ENCODE measurements at regions not wholly inside any gene's neighbourhood (a gene's known extent, or its start where the extent isn't known, plus 50 kb on each side); places are given as distances from the start of the nearest gene placed in this dataset.

GRCh38 chr12:127962303-127962702 is 304.7 kb upstream of the TMEM132C start:
- no peak overlapping the region for H3K9ac ChIP-seq (ENCODE audit: insufficient read depth in 1 of 2, low read length in 2 of 2)
- no peak for TF ChIP-seq CTCF (IDR thresholded peaks at IDR 0.05; ENCODE audit: control extremely low read depth, extremely low read depth)
- peaks cover 0 to 6% (median 1%) of the 10 kb centered on the region in 4 donors for H3K9me3 ChIP-seq (ENCODE audit: control insufficient read depth in 4 of 4, insufficient read depth in 3 of 4, low read length in 3 of 4)
- ATAC-seq (ENCODE audit: insufficient read depth, low FRiP score): no peak
- DNase-seq: no peak
- 62 to 68% methylated on average over 5 of the region's 5 CpGs for WGBS, 2 donors
- H3K27me3 ChIP-seq (ENCODE audit: control insufficient read depth in 3 of 3, insufficient read depth in 3 of 3, low read length in 2 of 3): no peaks in the 10 kb centered on the region
- H3K27ac ChIP-seq (ENCODE audit: low read depth in 1 of 2, low read length in 1 of 2): no peak overlapping the region
- H3K4me1 ChIP-seq (ENCODE audit: control insufficient read depth in 5 of 5, insufficient read depth in 5 of 5, low read length in 5 of 5): no peaks in the 10 kb centered on the region
- H3K36me3 ChIP-seq (ENCODE audit: control insufficient read depth in 4 of 4, insufficient read depth in 4 of 4, low read length in 4 of 4): no peaks in the 10 kb centered on the region
- H3K4me3 ChIP-seq: no peak overlapping the region

DNA sequence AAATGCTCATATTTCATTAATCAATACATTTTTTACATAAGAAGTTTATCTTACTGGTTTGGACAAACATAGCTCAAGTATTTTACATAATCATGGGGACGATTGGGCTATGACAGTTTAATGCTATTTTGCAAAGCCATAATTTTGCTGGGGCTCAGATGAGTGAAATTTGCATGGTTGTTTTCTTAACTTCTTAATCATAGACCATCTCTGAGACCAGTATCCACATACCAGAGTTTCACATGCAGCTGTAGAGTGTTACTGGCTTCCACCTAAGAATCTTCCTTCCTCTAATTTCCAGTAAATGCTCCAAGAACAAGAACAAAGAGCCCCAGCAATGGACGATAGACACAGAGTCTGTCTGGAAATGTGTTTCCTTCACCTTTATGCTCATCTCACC is 303.0 kb upstream of the TMEM132C start:
- no peak overlapping the region for H3K9ac ChIP-seq (ENCODE audit: insufficient read depth in 1 of 2, low read length in 2 of 2)
- no peaks in the 10 kb centered on the region for H3K27me3 ChIP-seq (ENCODE audit: control insufficient read depth in 3 of 3, insufficient read depth in 3 of 3, low read length in 2 of 3)
- no peak for ATAC-seq (ENCODE audit: insufficient read depth, low FRiP score)
- no peak for DNase-seq
- H3K9me3 ChIP-seq (ENCODE audit: control insufficient read depth in 4 of 4, insufficient read depth in 3 of 4, low read length in 3 of 4): peaks cover 0 to 8% (median 1%) of the 10 kb centered on the region in 4 donors
- H3K4me1 ChIP-seq (ENCODE audit: control insufficient read depth in 5 of 5, insufficient read depth in 5 of 5, low read length in 5 of 5): no peaks in the 10 kb centered on the region
- no peaks in the 10 kb centered on the region for H3K36me3 ChIP-seq (ENCODE audit: control insufficient read depth in 4 of 4, insufficient read depth in 4 of 4, low read length in 4 of 4)
- H3K27ac ChIP-seq (ENCODE audit: low read depth in 1 of 2, low read length in 1 of 2): no peak overlapping the region
- WGBS, 2 donors: 63 to 74% methylated on average over 2 of the region's 2 CpGs
- H3K4me3 ChIP-seq: no peak overlapping the region
- TF ChIP-seq CTCF (IDR thresholded peaks at IDR 0.05; ENCODE audit: control extremely low read depth, extremely low read depth): no peak

GRCh38 chr12:127964717-127965116 is 302.3 kb upstream of the TMEM132C start:
- DNase-seq: no peak
- Histone ChIP-seq H3K27me3 (ENCODE audit: control insufficient read depth in 3 of 3, insufficient read depth in 3 of 3, low read length in 2 of 3) (no peaks in the 10 kb centered on the region), H3K4me1 (ENCODE audit: control insufficient read depth in 5 of 5, insufficient read depth in 5 of 5, low read length in 5 of 5) (no peaks in the 10 kb centered on the region), H3K9me3 (ENCODE audit: control insufficient read depth in 4 of 4, insufficient read depth in 3 of 4, low read length in 3 of 4) (peaks cover 0 to 8% (median 1%) of the 10 kb centered on the region in 4 donors), H3K36me3 (ENCODE audit: control insufficient read depth in 4 of 4, insufficient read depth in 4 of 4, low read length in 4 of 4) (no peaks in the 10 kb centered on the region), H3K4me3 (no peak overlapping the region), H3K9ac (ENCODE audit: insufficient read depth in 1 of 2, low read length in 2 of 2) (no peak overlapping the region), H3K27ac (ENCODE audit: low read depth in 1 of 2, low read length in 1 of 2) (no peak overlapping the region)
- ATAC-seq (ENCODE audit: insufficient read depth, low FRiP score): no peak
- TF ChIP-seq CTCF (IDR thresholded peaks at IDR 0.05; ENCODE audit: control extremely low read depth, extremely low read depth): no peak
- WGBS, 2 donors: 66 to 70% methylated on average over 3 of the region's 3 CpGs

- Histone ChIP-seq H3K36me3 (ENCODE audit: control insufficient read depth in 4 of 4, insufficient read depth in 4 of 4, low read length in 4 of 4) (no peaks in the 10 kb centered on the region), H3K4me1 (ENCODE audit: control insufficient read depth in 5 of 5, insufficient read depth in 5 of 5, low read length in 5 of 5) (no peaks in the 10 kb centered on the region), H3K27ac (ENCODE audit: low read depth in 1 of 2, low read length in 1 of 2) (no peak overlapping the region), H3K4me3 (no peak overlapping the region), H3K9ac (ENCODE audit: insufficient read depth in 1 of 2, low read length in 2 of 2) (no peak overlapping the region), H3K27me3 (ENCODE audit: control insufficient read depth in 3 of 3, insufficient read depth in 3 of 3, low read length in 2 of 3) (no peaks in the 10 kb centered on the region), H3K9me3 (ENCODE audit: control insufficient read depth in 4 of 4, insufficient read depth in 3 of 4, low read length in 3 of 4) (peaks cover 0 to 8% (median 1%) of the 10 kb centered on the region in 4 donors)
- no peak for ATAC-seq (ENCODE audit: insufficient read depth, low FRiP score)
- no peak for TF ChIP-seq CTCF (IDR thresholded peaks at IDR 0.05; ENCODE audit: control extremely low read depth, extremely low read depth)
- DNase-seq: no peak
- 93 to 96% methylated on average over 1 of the region's 1 CpG for WGBS, 2 donors
These were observed 300.6 kb upstream of the TMEM132C start for GRCh38 chr12:127966331-127966730.
